Stimulated activated CD4-positive, alpha-beta T cell treated with anti-CD3 and anti-CD28 coated beads, Interleukin-4, amount 100 ng/mL, for 48 hours (primary cell): ENCODE measurements at regions not wholly inside any gene's neighbourhood (a gene's known extent, or its start where the extent isn't known, plus 50 kb on each side); places are given as distances from the start of the nearest gene placed in this dataset.
A peak's percentile ranks its signal among the peaks of the same experiment; 100 is the strongest.
"Not testable (repeated sequence)": the region's sequence is repeated elsewhere in the genome, so short reads cannot be mapped to it uniquely, and the experiment has no call there.

Experiments
- DNase-seq, 2 donors: peaks; one replicate each; pipeline ENCODE4 v3.0.0-alpha.2; 2020; ENCODE audit warnings: low read depth in 2 of 2

DNA sequence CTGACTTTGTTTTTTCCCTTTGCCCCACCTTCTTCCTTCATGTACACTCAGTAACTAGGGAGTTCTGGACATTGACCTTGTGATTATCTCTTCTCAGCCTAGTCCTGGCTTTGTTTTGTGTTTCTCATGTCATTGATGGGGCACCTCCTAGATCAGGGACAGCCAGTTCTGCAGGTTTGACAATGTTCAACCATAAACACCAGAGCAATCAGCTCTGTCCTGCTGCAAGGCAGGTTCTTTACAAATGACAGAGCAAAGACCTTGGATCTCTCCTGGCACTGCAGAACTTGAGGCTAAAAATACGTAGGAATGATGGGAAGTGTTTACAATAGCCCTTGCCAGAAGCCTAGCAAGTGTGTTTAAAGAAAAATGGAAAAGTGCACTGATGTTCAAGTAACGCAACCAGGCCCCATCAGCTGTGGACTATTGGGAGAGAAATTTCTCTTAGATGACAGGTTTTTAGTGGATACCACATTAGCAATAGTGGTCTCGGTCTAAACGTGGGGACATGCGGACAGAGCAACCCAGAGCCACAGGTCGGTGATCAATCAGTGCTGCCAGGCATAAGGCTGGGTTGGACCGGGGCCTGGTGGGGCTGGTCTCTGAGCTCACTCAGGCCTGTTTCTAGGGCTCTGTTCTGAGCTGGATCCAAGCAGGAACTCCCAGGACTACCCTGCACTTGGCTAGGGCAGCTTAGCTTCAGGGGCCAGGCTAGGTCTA is 76.8 kb downstream of the SOWAHC start:
- DNase-seq, result no peak

DNA sequence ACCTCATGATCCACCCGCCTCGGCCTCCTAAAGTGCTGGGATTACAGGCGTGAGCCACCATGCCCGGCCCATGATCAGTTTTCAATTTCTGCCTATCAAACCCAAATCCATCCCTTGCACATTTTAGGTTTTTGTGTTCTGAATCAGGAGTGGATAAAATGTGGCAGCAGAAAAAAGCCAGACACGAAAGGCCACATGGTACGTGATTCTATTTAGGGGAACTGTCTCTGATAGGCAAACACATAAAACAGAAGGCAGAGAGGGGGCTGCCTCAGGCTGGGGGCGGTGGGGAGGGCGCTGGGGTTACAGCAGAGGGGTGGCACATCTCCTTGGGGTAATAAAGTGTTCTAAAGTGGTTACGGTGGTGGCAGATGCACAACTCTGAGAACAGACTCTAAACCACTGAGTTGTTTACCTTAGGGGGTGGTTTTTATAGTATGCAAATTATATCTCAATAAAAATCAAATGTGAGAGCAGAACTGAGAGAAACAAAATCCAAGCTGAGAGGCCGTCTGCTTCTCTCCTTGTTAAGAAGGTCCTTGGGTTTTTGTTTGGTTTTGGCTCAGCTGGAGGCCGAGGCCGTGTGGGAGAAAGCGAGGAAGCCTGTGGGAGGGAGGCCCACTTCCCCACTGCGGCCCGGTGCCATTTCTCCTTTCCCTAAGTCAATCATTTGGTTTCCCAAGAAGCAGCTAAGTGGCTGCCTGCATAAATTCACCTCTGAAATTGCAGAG is 78.0 kb downstream of the SOWAHC start:
- no peak for DNase-seq

GRCh38 chr2:109692831-109693230 is 78.7 kb downstream of the SOWAHC start:
- DNase-seq, result not testable (repeated sequence)

GRCh38 chr2:109693292-109693691 is 79.1 kb downstream of the SOWAHC start:
- peak; percentile 32 to 35 for DNase-seq

DNA sequence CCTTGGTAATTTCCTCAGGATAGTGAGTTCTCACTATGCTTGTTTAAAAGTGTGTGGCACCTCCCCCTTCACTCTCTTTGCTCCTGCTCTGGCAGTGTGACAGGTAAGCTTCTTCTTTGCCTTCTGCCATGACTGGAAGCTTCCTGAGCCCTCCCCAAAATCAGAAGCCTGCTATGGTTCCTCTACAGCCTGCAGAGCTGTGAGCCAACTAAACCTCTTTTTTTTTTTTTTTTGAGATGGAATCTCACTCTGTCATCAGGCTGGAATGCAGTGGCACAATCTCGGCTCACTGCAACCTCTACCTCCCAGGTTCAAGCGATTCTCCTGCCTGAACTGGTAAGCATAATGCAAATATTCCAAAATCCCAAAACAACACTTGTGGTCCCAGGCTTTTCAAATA is 80.0 kb downstream of the SOWAHC start:
- no peak for DNase-seq

DNA sequence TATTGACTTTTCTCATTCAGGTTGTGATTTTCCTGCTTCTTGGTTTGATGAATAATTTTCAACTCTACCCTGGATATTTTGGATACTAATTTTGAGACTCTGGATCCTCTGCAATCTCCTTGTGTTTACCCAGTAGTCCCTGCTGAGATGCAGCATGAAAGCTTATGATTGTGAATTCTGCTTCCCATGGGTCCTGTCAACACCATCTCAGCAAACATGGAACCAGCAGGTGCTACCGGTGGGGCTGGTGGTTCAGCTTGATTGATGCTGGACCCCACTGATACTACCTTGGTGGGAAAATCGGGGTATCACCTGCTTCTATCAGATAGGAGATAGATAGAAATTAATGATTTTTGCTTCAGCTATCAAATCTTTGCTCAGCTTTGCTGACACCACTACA is 81.1 kb downstream of the SOWAHC start:
- no peak for DNase-seq

DNA sequence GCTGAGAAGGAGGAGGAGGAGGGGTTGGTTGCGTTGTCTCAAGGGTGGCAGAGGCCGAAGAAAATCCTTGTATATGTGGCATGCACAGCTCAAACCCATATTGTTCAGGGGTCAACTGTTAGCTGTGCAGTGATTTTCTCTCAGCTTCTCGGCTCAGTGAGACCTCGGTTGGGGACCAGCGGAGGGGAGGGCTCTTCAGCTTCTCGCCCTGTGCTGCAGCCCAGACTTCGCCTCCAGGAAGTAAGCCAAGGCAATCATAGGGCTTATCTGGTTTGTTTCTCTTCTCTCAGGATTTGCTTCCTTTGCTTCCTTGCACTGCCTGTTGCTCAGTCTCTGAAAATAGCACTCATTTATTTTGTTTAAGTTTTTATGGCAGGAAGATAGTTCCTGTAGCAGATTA is 85.5 kb downstream of the SOWAHC start:
- DNase-seq, result no peak

DNA sequence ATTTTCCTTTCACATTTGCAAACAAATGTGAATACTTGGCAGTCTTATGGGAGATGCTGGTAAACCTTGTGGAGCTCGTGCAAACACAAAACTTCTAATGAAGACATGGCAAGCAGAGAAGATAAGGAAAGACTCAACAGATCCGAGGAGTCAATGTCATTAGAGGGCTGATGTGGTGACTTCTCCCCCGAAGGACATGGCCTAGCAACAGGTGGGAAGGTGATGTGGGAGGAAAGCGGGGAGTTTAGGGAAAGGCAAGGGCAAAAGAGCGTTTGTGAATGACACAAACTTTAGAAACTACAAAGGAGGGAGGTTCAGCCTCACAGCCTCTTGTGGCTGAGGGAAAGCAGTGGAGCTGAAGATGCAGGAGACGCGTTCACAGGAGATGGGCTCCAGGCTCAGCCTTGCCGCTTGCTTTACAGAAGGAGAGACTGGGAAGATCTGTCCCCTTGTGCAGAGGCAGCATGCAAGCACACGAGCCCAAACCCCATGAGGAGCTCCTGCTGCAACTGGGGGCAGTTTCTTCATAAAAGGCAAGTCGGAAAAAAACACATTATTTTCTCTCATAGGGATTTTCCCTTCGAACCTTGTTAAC is 86.6 kb downstream of the SOWAHC start:
- DNase-seq, result no peak

DNA sequence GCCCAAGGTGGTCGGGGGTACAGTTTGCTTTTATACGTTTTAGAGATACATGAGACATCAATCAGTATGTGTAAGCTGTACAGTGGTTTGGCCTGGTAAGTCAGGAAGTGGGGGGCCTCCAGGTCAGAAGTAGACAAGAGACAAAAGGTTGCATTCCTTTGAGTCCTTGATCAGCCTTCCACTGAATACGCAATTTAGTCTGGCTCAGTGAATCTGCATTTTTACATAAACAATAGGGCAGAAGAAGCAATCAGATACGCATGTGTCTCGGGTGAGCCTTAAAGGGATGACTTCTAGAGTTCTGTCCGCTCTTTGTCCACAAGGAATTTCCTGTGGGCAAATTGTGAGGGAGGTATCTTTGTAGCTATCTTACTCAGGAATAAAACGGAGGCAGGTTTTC is 87.2 kb downstream of the SOWAHC start:
- DNase-seq, result no peak

- DNase-seq, result no peak
Measured at GRCh38 chr2:109702250-109702985, 88.3 kb downstream of the SOWAHC start.

GRCh38 chr2:109703077-109703476 is 88.9 kb downstream of the SOWAHC start:
- DNase-seq, result no peak

DNA sequence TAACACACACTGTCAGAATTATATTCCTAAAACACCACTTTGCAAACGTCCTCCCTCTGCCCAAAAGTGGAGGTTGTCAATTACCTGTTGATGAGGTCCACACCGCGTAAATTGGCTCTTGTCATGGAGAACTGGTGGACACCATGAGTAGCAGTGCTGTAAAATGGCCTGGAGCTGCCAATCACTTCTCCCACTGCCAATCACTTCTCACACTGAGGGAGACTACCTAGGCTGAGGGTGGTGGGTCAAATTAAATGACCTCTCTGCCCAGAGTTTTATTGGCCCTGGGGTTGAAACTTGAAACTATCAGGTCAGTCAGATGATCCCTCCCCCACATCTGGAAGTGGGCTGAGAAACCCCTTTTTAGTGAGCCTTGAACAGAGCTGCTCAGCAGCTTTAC is 89.6 kb downstream of the SOWAHC start:
- DNase-seq, result no peak

DNA sequence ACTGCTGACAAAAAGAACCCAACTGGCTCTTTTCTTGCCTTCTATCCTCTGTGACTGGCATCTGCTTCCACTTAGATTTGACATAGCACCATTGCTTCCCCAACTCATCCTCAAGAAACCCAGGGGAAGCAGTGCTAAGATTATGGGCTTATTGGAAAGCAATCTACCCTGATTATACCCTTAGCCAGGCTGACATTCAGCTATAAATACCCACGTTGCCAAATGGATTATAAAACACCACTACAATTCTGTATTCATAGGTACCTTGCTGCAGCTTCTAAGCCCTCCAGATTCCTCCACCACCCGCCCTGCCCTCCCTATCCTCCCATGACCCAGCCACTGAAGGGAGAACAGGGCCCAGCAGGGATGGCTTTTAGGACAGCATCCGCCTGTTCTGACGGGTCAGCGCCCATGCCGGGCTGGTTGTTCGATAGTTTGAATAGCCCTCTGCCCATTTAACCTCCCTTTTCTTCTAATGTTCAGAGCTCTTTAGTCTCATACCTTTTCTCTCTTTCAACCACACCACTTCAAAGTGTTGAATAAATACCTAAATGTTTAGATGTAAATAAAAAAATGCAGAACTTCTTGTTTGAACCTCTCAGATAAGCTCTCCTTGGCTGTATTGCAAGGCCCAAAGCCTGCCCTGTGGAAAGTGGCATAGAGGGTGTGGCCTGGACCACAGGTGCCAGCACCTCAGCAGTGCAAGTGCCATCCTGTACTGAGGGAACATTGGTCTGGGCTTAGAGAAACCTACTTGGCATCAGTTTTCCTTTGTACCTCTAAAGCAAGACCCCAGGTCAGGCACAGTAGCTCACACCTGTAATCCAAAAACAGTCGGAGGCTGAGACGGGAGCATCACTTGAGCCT is 86.6 kb upstream of the RGPD5 start:
- DNase-seq, result no peak

DNA sequence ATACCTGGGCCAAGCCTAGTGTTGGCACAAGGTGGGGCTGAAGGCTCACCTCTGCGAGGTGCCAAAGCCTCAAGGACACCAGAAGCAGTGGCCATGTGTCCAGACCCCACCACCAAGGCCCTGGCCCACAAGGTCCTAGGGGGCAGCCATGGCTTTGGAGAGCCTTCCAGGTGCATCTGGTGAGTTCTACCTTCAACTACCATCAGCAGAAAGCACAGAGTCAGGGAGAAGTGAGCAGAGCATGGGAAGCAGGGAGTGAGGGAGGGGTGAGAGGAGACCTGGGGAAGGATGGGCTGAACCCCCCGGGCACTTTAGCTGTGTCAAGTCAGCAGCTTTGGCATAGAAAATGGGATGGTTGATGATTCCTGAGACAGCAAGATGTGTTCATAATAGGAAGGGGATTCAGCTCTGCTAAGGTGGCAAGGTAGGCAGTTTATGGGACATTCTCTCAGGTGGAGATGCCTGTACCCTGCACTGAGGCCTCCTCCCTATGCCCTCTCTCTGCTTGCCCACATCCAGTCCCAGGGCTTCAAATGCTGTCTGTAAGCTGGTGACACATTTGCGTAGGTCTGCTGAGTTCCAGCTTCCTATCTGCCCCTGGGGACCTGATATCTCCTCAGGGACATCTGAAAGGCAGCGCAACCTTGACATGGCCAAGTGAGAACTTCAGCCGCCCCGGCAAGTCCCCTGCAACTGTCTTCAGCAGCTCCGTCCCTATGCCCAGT is 83.4 kb upstream of the RGPD5 start:
- no peak for DNase-seq

DNA sequence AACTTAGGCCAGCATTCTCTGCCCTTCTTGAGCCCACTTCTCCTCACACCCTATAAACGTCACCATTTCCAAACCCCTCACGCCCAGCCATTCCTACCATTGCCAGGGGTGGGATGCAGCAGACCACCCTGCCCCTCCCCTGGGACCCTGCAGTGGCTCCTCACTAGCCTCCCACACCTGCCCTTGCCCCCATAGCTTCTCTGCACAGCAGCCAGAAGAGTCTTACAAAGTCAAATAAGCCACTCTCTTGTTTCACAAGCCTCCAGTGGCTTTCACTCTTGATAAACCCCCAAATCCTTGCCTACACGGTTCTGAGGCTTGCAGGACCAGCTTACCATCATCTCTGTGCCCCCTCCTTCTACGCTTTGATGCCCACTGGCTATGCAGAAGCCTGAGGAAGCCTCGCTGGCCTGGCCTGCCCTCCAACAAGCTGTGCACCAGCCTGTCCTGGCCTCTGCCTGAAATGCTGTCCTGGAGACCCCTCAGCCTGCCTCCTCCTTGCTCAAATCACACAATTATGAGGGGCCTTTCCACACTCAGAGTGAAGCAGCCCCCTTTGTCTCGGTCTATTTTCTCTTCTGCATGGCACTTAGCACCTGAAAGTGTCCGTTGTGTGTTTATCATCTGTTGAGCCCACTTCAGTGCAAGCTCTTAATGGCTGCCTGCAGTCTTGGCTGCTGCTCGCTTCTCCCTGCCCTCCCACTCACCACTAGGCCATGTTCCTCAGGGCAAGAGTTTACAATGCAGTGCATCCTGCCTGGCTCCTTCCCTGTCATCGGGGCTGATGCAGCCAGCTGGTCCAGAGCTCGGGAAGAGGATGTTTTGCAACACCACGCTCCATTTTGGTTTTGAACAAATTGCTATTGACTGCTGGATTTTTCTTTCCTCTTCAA is 82.6 kb upstream of the RGPD5 start:
- DNase-seq, result no peak

DNA sequence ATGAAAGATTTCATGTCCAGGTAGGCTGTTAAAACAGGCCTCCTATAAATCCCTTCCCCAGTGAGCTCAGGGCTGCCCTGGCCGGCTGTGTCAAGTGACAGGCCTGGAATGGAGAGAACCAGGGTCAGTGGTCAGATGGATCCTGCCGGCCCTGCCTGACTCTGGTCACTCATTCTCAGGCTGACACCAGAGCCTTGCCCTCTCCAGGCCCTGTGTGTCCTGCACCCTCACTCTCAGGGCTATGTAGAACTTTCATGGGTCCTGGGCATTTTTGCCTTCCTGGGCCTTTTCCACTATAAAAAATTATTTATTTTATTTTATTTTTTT is 82.0 kb upstream of the RGPD5 start:
- no peak for DNase-seq

- DNase-seq, result no peak
Measured at GRCh38 chr2:109712746-109713145, 81.4 kb upstream of the RGPD5 start.

GRCh38 chr2:109715313-109715805 is 78.7 kb upstream of the RGPD5 start:
- DNase-seq, result no peak

- not testable (repeated sequence) for DNase-seq
Measured at GRCh38 chr2:109716596-109716995, 77.5 kb upstream of the RGPD5 start.

DNA sequence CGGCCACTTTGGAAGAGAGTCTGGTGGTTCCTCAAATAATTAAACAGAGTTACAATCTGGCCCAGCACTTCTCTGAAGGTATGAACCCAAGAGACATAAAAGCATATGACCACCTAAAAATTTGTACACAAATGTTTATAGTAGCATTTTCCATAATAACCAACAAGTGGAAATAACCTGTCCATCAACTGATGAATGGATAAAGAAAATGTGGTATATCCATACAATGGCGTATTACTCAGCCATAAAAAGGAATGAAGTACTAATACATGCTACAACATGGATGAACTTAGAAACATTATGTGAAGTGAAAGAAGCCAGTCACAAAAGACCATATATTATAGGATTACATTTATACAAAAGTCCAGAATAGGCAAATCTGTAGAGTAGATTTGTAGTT is 76.0 kb upstream of the RGPD5 start:
- no peak for DNase-seq
